OCI-LY1 (cell line): ENCODE measurements at regions not wholly inside any gene's neighbourhood (a gene's known extent, or its start where the extent isn't known, plus 50 kb on each side); places are given as distances from the start of the nearest gene placed in this dataset.

Experiments used
- CTCF ChIP-seq: fragments of 200-600 bp; sonication (generic), shearing (Covaris generic); IDR thresholded peaks from 2 replicates; pipeline ENCODE4 v1.5.1; 2017; ENCODE audit warnings: mild to moderate bottlenecking, antibody characterized with exemption, low read length, moderate library complexity, mixed read lengths
- EZH2 ChIP-seq: fragments of 200-600 bp; sonication (generic), shearing (Covaris generic); IDR thresholded peaks from 2 replicates; pipeline ENCODE4 v1.8.0; 2017; ENCODE audit warnings: borderline replicate concordance, mixed run types, mild to moderate bottlenecking, antibody characterized with exemption, low read length, moderate library complexity, mixed read lengths

DNA sequence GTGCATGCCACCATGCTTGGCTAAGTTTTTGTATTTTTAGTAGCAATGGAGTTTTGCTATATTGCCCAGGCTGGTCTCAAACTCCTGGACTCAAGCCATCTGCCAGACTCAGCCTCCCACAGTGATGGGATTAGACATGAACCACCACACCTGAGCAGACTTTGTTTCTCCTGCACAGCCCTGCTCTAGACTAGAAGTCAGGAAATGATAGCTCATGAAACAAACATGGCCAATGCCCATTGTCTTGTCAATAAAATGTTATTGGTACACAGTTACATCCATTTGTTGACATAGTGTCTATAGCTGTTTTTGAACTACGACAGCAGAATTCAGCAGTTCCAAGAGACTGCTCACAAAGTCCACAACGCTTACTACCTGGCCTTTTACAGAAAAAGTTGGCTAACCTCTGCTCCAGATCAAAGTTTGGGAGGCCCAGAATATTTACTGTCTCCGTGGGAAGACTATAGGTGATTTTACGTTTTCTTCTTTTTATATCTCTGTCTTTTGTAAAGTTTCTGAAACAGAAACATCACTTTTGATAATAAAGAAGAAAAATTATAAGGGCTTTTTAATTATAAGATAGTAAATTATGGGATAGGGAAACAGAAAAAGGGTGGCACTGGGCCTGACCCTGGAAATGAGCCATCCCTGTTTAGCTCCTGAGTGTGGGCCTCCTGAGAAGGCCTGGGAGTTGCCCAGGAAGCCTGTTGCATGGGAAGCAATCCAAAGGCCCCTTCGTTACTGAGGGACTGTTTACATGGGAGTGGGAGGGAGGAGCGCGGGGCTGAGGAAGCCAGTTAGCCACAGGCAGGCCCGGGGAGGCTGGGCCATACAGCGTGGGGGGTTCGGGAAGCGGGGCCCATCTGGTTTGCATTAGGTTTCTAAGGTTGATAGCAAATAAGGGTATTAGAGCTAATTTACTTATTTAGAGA, 201.5 kb downstream of the IRF8 start:
- no peak for TF ChIP-seq CTCF
- no peak for TF ChIP-seq EZH2
